ENCODE measurements at regions not wholly inside any gene's neighbourhood (a gene's known extent, or its start where the extent isn't known, plus 50 kb on each side); places are given as distances from the start of the nearest gene placed in this dataset.
"Not testable (repeated sequence)": the region's sequence is repeated elsewhere in the genome, so short reads cannot be mapped to it uniquely, and the experiment has no call there.

DNA sequence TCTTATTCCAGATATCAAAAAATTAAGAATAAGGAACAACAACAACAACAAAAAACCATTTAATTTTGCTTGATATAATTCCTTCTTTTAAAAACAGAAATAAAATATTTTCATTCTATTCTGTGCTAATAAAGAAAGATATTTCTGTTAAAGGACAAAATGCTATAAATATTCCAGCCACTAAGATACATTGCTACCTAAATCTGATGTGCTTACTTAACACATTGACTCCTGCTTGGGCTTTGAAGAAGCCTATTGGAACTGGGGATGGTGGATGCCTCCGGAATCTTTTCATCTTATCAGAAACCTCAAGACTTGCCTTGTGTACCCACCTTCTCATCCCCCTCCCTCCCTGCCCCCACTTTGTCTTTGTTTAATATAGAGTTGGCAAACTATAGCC, 320.2 kb downstream of the MEX3B start:
- Histone ChIP-seq H3K4me1 (ENCODE audit: control extremely low read depth in 1 of 4, control insufficient read depth in 4 of 4, insufficient read depth in 4 of 4, low read length in 3 of 4) (no peaks in the 10 kb centered on the region), H3K4me3 (ENCODE audit: control insufficient read depth in 1 of 7, extremely low read depth in 1 of 7, insufficient read depth in 4 of 7, low read depth in 2 of 7, low read length in 6 of 7) (no peak overlapping the region), H3K36me3 (ENCODE audit: control insufficient read depth in 4 of 4, insufficient read depth in 4 of 4, low read length in 3 of 4) (no peaks in the 10 kb centered on the region), H3K27ac (ENCODE audit: insufficient read depth in 1 of 2, low read depth in 1 of 2, low read length in 2 of 2, poor library complexity in 1 of 2, severe bottlenecking in 2 of 2) (no peak overlapping the region), H3K9me3 (ENCODE audit: control extremely low read depth in 1 of 5, control insufficient read depth in 4 of 5, insufficient read depth in 2 of 5, low read depth in 1 of 5, low read length in 4 of 5) (peaks cover 0 to 2% (median 0%) of the 10 kb centered on the region in 5 experiments), H3K27me3 (replicated peaks in 2 of 5; ENCODE audit: control insufficient read depth in 4 of 5, insufficient read depth in 5 of 5, low read length in 4 of 5) (peaks cover 0 to 2% (median 0%) of the 10 kb centered on the region in 5 experiments)
- ChIA-PET POLR2A (no interaction called here), CTCF (no interaction called here)
- DNase-seq, result no peak
- WGBS (ENCODE audit: insufficient coverage), result no CpG with 5 or more reads among the region's 1 CpG

- Histone ChIP-seq H3K4me1 (ENCODE audit: control extremely low read depth in 1 of 4, control insufficient read depth in 4 of 4, insufficient read depth in 4 of 4, low read length in 3 of 4) (no peaks in the 10 kb centered on the region), H3K4me3 (ENCODE audit: control insufficient read depth in 1 of 7, extremely low read depth in 1 of 7, insufficient read depth in 4 of 7, low read depth in 2 of 7, low read length in 6 of 7) (no peak overlapping the region), H3K9me3 (ENCODE audit: control extremely low read depth in 1 of 5, control insufficient read depth in 4 of 5, insufficient read depth in 2 of 5, low read depth in 1 of 5, low read length in 4 of 5) (peaks cover 0 to 2% (median 0%) of the 10 kb centered on the region in 5 experiments), H3K36me3 (ENCODE audit: control insufficient read depth in 4 of 4, insufficient read depth in 4 of 4, low read length in 3 of 4) (no peaks in the 10 kb centered on the region), H3K27ac (ENCODE audit: insufficient read depth in 1 of 2, low read depth in 1 of 2, low read length in 2 of 2, poor library complexity in 1 of 2, severe bottlenecking in 2 of 2) (no peak overlapping the region), H3K27me3 (replicated peaks in 2 of 5; ENCODE audit: control insufficient read depth in 4 of 5, insufficient read depth in 5 of 5, low read length in 4 of 5) (peaks cover 0 to 2% (median 0%) of the 10 kb centered on the region in 5 experiments)
- WGBS (ENCODE audit: insufficient coverage), result 100% methylated on average over 2 of the region's 2 CpGs
- DNase-seq, result no peak
- CTCF ChIA-PET, result interaction anchor here (0.7 kb wide), 1 partner anchor 473 kb away, joined by 3 read pairs; no protein-coding TSS in a partner anchor
- POLR2A ChIA-PET, result no interaction called here
Observed at GRCh38 chr15:81724536-81724935, 321.3 kb downstream of the MEX3B start.

DNA sequence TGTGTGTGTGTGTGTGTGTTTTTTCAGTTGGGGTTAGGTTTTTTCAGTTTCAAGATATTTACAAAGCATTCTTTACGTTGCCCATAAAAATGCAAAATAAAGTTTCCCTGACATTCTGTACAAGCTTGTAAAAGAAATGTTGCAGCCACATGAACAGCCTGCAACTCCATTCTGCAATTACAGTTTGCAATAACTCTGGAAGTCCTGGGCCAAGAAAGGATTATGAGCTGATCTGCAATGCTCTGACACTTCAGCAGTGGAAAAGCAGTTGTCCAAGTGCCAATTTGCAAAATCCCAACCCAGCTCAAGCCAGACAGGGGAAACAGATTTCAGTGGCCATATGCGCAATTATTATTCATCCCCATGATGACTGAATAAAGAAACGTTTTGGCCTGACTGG, 322.1 kb downstream of the MEX3B start:
- POLR2A ChIA-PET, result no interaction called here
- Histone ChIP-seq H3K4me1 (ENCODE audit: control extremely low read depth in 1 of 4, control insufficient read depth in 4 of 4, insufficient read depth in 4 of 4, low read length in 3 of 4) (no peaks in the 10 kb centered on the region), H3K9me3 (ENCODE audit: control extremely low read depth in 1 of 5, control insufficient read depth in 4 of 5, insufficient read depth in 2 of 5, low read depth in 1 of 5, low read length in 4 of 5) (peaks cover 0 to 2% (median 0%) of the 10 kb centered on the region in 5 experiments), H3K27me3 (replicated peaks in 2 of 5; ENCODE audit: control insufficient read depth in 4 of 5, insufficient read depth in 5 of 5, low read length in 4 of 5) (peaks cover 0 to 2% (median 0%) of the 10 kb centered on the region in 5 experiments), H3K36me3 (ENCODE audit: control insufficient read depth in 4 of 4, insufficient read depth in 4 of 4, low read length in 3 of 4) (no peaks in the 10 kb centered on the region), H3K4me3 (ENCODE audit: control insufficient read depth in 1 of 7, extremely low read depth in 1 of 7, insufficient read depth in 4 of 7, low read depth in 2 of 7, low read length in 6 of 7) (no peak overlapping the region), H3K27ac (ENCODE audit: insufficient read depth in 1 of 2, low read depth in 1 of 2, low read length in 2 of 2, poor library complexity in 1 of 2, severe bottlenecking in 2 of 2) (no peak overlapping the region)
- DNase-seq, result no peak
- CTCF ChIA-PET, result interaction anchor here (0.6 kb wide), 1 partner anchor 22 kb away, joined by 4 read pairs; no protein-coding TSS in a partner anchor
- WGBS (ENCODE audit: insufficient coverage), result 84% methylated on average over 2 of the region's 3 CpGs

GRCh38 chr15:81723113-81723651, 322.6 kb downstream of the MEX3B start:
- CTCF ChIA-PET, result interaction anchor here (0.6 kb wide), 1 partner anchor 23 kb away, joined by 4 read pairs; no protein-coding TSS in a partner anchor
- Histone ChIP-seq H3K4me3 (ENCODE audit: control insufficient read depth in 1 of 7, extremely low read depth in 1 of 7, insufficient read depth in 4 of 7, low read depth in 2 of 7, low read length in 6 of 7) (no peak overlapping the region), H3K36me3 (ENCODE audit: control insufficient read depth in 4 of 4, insufficient read depth in 4 of 4, low read length in 3 of 4) (no peaks in the 10 kb centered on the region), H3K27me3 (replicated peaks in 2 of 5; ENCODE audit: control insufficient read depth in 4 of 5, insufficient read depth in 5 of 5, low read length in 4 of 5) (peaks cover 0 to 2% (median 0%) of the 10 kb centered on the region in 5 experiments), H3K4me1 (ENCODE audit: control extremely low read depth in 1 of 4, control insufficient read depth in 4 of 4, insufficient read depth in 4 of 4, low read length in 3 of 4) (no peaks in the 10 kb centered on the region), H3K9me3 (ENCODE audit: control extremely low read depth in 1 of 5, control insufficient read depth in 4 of 5, insufficient read depth in 2 of 5, low read depth in 1 of 5, low read length in 4 of 5) (peaks cover 0 to 2% (median 0%) of the 10 kb centered on the region in 5 experiments), H3K27ac (ENCODE audit: insufficient read depth in 1 of 2, low read depth in 1 of 2, low read length in 2 of 2, poor library complexity in 1 of 2, severe bottlenecking in 2 of 2) (no peak overlapping the region)
- POLR2A ChIA-PET, result no interaction called here
- no peak for DNase-seq
- WGBS (ENCODE audit: insufficient coverage), result 75% methylated on average over 4 of the region's 5 CpGs

- H3K27ac ChIP-seq (ENCODE audit: insufficient read depth in 1 of 2, low read depth in 1 of 2, low read length in 2 of 2, poor library complexity in 1 of 2, severe bottlenecking in 2 of 2); H3K36me3 ChIP-seq (ENCODE audit: control insufficient read depth in 4 of 4, insufficient read depth in 4 of 4, low read length in 3 of 4); CTCF ChIA-PET; H3K4me1 ChIP-seq (ENCODE audit: control extremely low read depth in 1 of 4, control insufficient read depth in 4 of 4, insufficient read depth in 4 of 4, low read length in 3 of 4); DNase-seq; H3K4me3 ChIP-seq (ENCODE audit: control insufficient read depth in 1 of 7, extremely low read depth in 1 of 7, insufficient read depth in 4 of 7, low read depth in 2 of 7, low read length in 6 of 7); H3K9me3 ChIP-seq (ENCODE audit: control extremely low read depth in 1 of 5, control insufficient read depth in 4 of 5, insufficient read depth in 2 of 5, low read depth in 1 of 5, low read length in 4 of 5); H3K27me3 ChIP-seq (replicated peaks in 2 of 5; ENCODE audit: control insufficient read depth in 4 of 5, insufficient read depth in 5 of 5, low read length in 4 of 5); POLR2A ChIA-PET: not testable (repeated sequence)
- no CpG with 5 or more reads among the region's 2 CpGs for WGBS (ENCODE audit: insufficient coverage)
Observed at GRCh38 chr15:81716468-81716867, 329.4 kb downstream of the MEX3B start.

- no CpG with 5 or more reads among the region's 8 CpGs for WGBS (ENCODE audit: insufficient coverage)
- DNase-seq, result no peak
- no peak overlapping the region for H3K4me3 ChIP-seq (ENCODE audit: control insufficient read depth in 1 of 7, extremely low read depth in 1 of 7, insufficient read depth in 4 of 7, low read depth in 2 of 7, low read length in 6 of 7)
- no peaks in the 10 kb centered on the region for H3K27me3 ChIP-seq (replicated peaks in 2 of 5; ENCODE audit: control insufficient read depth in 4 of 5, insufficient read depth in 5 of 5, low read length in 4 of 5)
- H3K4me1 ChIP-seq (ENCODE audit: control extremely low read depth in 1 of 4, control insufficient read depth in 4 of 4, insufficient read depth in 4 of 4, low read length in 3 of 4), result no peaks in the 10 kb centered on the region
- CTCF ChIA-PET, result no interaction called here
- H3K27ac ChIP-seq (ENCODE audit: insufficient read depth in 1 of 2, low read depth in 1 of 2, low read length in 2 of 2, poor library complexity in 1 of 2, severe bottlenecking in 2 of 2), result no peak overlapping the region
- H3K36me3 ChIP-seq (ENCODE audit: control insufficient read depth in 4 of 4, insufficient read depth in 4 of 4, low read length in 3 of 4), result no peaks in the 10 kb centered on the region
- no peaks in the 10 kb centered on the region for H3K9me3 ChIP-seq (ENCODE audit: control extremely low read depth in 1 of 5, control insufficient read depth in 4 of 5, insufficient read depth in 2 of 5, low read depth in 1 of 5, low read length in 4 of 5)
- POLR2A ChIA-PET, result no interaction called here
Observed at GRCh38 chr15:81710328-81710727, 335.5 kb downstream of the MEX3B start.

GRCh38 chr15:81706816-81707346, 332.9 kb upstream of the TMC3 start:
- H3K36me3 ChIP-seq (ENCODE audit: control insufficient read depth in 4 of 4, insufficient read depth in 4 of 4, low read length in 3 of 4); H3K4me3 ChIP-seq (ENCODE audit: control insufficient read depth in 1 of 7, extremely low read depth in 1 of 7, insufficient read depth in 4 of 7, low read depth in 2 of 7, low read length in 6 of 7); H3K4me1 ChIP-seq (ENCODE audit: control extremely low read depth in 1 of 4, control insufficient read depth in 4 of 4, insufficient read depth in 4 of 4, low read length in 3 of 4); H3K27me3 ChIP-seq (replicated peaks in 2 of 5; ENCODE audit: control insufficient read depth in 4 of 5, insufficient read depth in 5 of 5, low read length in 4 of 5); H3K27ac ChIP-seq (ENCODE audit: insufficient read depth in 1 of 2, low read depth in 1 of 2, low read length in 2 of 2, poor library complexity in 1 of 2, severe bottlenecking in 2 of 2); CTCF ChIA-PET; POLR2A ChIA-PET; H3K9me3 ChIP-seq (ENCODE audit: control extremely low read depth in 1 of 5, control insufficient read depth in 4 of 5, insufficient read depth in 2 of 5, low read depth in 1 of 5, low read length in 4 of 5); DNase-seq: not testable (repeated sequence)
- 88% methylated on average over 3 of the region's 3 CpGs for WGBS (ENCODE audit: insufficient coverage)

Data from common myeloid progenitor, CD34-positive (primary cell).